Endothelial cell of umbilical vein (primary cell): ENCODE measurements at regions not wholly inside any gene's neighbourhood (a gene's known extent, or its start where the extent isn't known, plus 50 kb on each side); places are given as distances from the start of the nearest gene placed in this dataset.

Experiments used
- BruUV-seq: library from RNA; stranded (reverse); fragments of 400-500 nt; replicated peaks from 2 replicates; lab custom pipeline; 2021; lab: Mats Ljungman, UMichigan
- CTCF ChIA-PET: fragments of 300-600, 350-600 bp; sonication (Branson Sonifier 250); formaldehyde crosslinking; loops from one replicate; lab custom pipeline; 2021; ENCODE audit warnings: antibody characterized with exemption, inconsistent platforms; lab: Charles Lee
- POLR2A ChIA-PET: fragments of 300-600, 350-600 bp; sonication (Branson Sonifier 250); formaldehyde crosslinking; loops from one replicate; lab custom pipeline; 2021; ENCODE audit warnings: antibody characterized with exemption, inconsistent platforms; lab: Charles Lee
- DNase-seq: peaks from one replicate; pipeline ENCODE4 v3.0.0-alpha.2; 2011; ENCODE audit warnings: low read depth, low spot score
- FAIRE-seq: peaks from 2 replicates; lab custom pipeline; 2011; peaks lifted over from hg19 to GRCh38; lab: Jason Lieb, UNC
- H2AFZ ChIP-seq: 2 replicates; pipeline ENCODE4 v1.6.0; 2012; ENCODE audit warnings: low read depth, low read length, control low read depth, inconsistent platforms
- H3K27ac ChIP-seq: 2 replicates; pipeline ENCODE4 v1.5.1; 2011; ENCODE audit warnings: low read depth, mild to moderate bottlenecking, control low read depth, low read length, moderate library complexity; ENCODE audit not compliant: insufficient read depth
- H3K27me3 ChIP-seq, 2 experiments: 2 replicates each; pipeline versions ENCODE4 v1.6.0 to v1.6.1; 2011; ENCODE audit warnings: low read length in 2 of 2, mixed read lengths in 1 of 2; ENCODE audit not compliant: control insufficient read depth in 2 of 2, insufficient read depth in 2 of 2
- H3K36me3 ChIP-seq, 2 experiments: 2 replicates in 1 of 2; 3 replicates in 1 of 2; pipeline ENCODE4 v1.5.1; 2011; ENCODE audit warnings: low read length in 2 of 2, mild to moderate bottlenecking in 1 of 2, moderate library complexity in 1 of 2; ENCODE audit not compliant: control insufficient read depth in 2 of 2, insufficient read depth in 2 of 2; ENCODE audit errors: extremely low read depth in 1 of 2
- H3K4me1 ChIP-seq: 3 replicates; pipeline ENCODE4 v1.5.1; 2011; ENCODE audit warnings: mild to moderate bottlenecking, low read length; ENCODE audit not compliant: control insufficient read depth, insufficient read depth; ENCODE audit errors: extremely low read depth
- H3K4me2 ChIP-seq: 2 replicates; pipeline ENCODE4 v1.6.1; 2011; ENCODE audit warnings: low read length, control low read depth, mixed read lengths; ENCODE audit not compliant: insufficient read depth
- H3K4me3 ChIP-seq, 3 experiments: fragments of 200-600 bp in 1 of 3; sonication (generic), shearing (Covaris generic) in 1 of 3; replicated peaks in 1 of 3; 2 replicates each; pipeline ENCODE4 v1.5.1; 2011 to 2016; ENCODE audit warnings: control low read depth in 3 of 3, low read length in 3 of 3, mild to moderate bottlenecking in 2 of 3, inconsistent platforms in 1 of 3, low read depth in 1 of 3, moderate library complexity in 1 of 3; ENCODE audit not compliant: insufficient read depth in 1 of 3
- H3K79me2 ChIP-seq: 2 replicates; pipeline ENCODE4 v1.6.0; 2012; ENCODE audit warnings: low read length, inconsistent platforms; ENCODE audit not compliant: control insufficient read depth, insufficient read depth
- H3K9ac ChIP-seq: replicated peaks from 2 replicates; pipeline ENCODE3; 2011; ENCODE audit warnings: low read length, control low read depth; ENCODE audit not compliant: insufficient read depth; ENCODE audit errors: extremely low read depth
- H3K9me1 ChIP-seq: replicated peaks from 3 replicates; pipeline ENCODE4 v1.6.0; 2011; ENCODE audit warnings: mild to moderate bottlenecking, low read length; ENCODE audit not compliant: control insufficient read depth, insufficient read depth; ENCODE audit errors: extremely low read depth
- H3K9me3 ChIP-seq: replicated peaks from 2 replicates; pipeline ENCODE4 v1.5.1; 2012; ENCODE audit warnings: low read length, inconsistent platforms; ENCODE audit not compliant: control insufficient read depth, insufficient read depth
- H4K20me1 ChIP-seq: replicated peaks from 2 replicates; pipeline ENCODE3; 2011; ENCODE audit warnings: mild to moderate bottlenecking, low read length; ENCODE audit not compliant: control insufficient read depth, insufficient read depth; ENCODE audit errors: extremely low read depth
- CTCF ChIP-seq, 2 donors: IDR thresholded peaks; 1 replicate in 1 of 2; 2 replicates in 1 of 2; pipeline ENCODE4 v1.5.1; 2011; ENCODE audit warnings: low read length in 2 of 2, mild to moderate bottlenecking in 2 of 2, moderate library complexity in 2 of 2, control low read depth in 1 of 2, inconsistent platforms in 1 of 2, low read depth in 1 of 2; ENCODE audit not compliant: insufficient read depth in 1 of 2; ENCODE audit errors: extremely low read depth in 1 of 2
- EZH2 ChIP-seq: IDR thresholded peaks from 2 replicates; pipeline ENCODE4 v1.6.1; 2012; ENCODE audit warnings: borderline replicate concordance, low read depth, mild to moderate bottlenecking, moderate library complexity, low read length, inconsistent platforms; ENCODE audit not compliant: severe bottlenecking
- FOS ChIP-seq: IDR thresholded peaks from 2 replicates; pipeline ENCODE4 v1.6.1; 2011; ENCODE audit warnings: mild to moderate bottlenecking, low read length, moderate library complexity, borderline replicate concordance; ENCODE audit not compliant: insufficient read depth
- GATA2 ChIP-seq: IDR thresholded peaks from 2 replicates; pipeline ENCODE4 v1.7.0; 2011; ENCODE audit warnings: low read depth, mild to moderate bottlenecking, moderate library complexity, mixed read lengths, low read length; ENCODE audit not compliant: insufficient read length, insufficient read depth
- JUN ChIP-seq: IDR thresholded peaks from 2 replicates; pipeline ENCODE4 v1.6.1; 2011; ENCODE audit warnings: borderline replicate concordance, low read depth; ENCODE audit not compliant: insufficient read length, insufficient read depth
- MYC ChIP-seq: IDR thresholded peaks from one replicate; pipeline ENCODE4 v1.6.1; 2011; ENCODE audit warnings: mild to moderate bottlenecking, low read depth, low read length
- POLR2A ChIP-seq: IDR thresholded peaks from 2 replicates; pipeline ENCODE4 v1.6.1; 2012; ENCODE audit warnings: low read depth, mild to moderate bottlenecking, control low read depth, low read length
- POLR2AphosphoS5 ChIP-seq: IDR thresholded peaks from 2 replicates; pipeline ENCODE4 v1.6.1; 2012; ENCODE audit warnings: low read depth, mild to moderate bottlenecking, control low read depth, low read length, moderate library complexity; ENCODE audit not compliant: insufficient read depth
- dilution Hi-C: fragments of 300-500 bp; cut with MboI; formaldehyde crosslinking; loops from one replicate; pipeline ENCODE4 v1.15.0; 2019; ENCODE audit warnings: low sequenced_read_pairs; ENCODE audit not compliant: extremely low pct_ligation_motif_present
- intact Hi-C: fragments of 100-400 bp; cut with micrococcal nuclease; formaldehyde crosslinking; loops from one replicate; pipeline ENCODE4 v1.10.0; 2022
- TF ChIP-seq, protein P1 (sequence below): IDR thresholded peaks from 2 replicates; pipeline ENCODE4 v1.6.1; 2011; ENCODE audit not compliant: insufficient read depth, insufficient read length

- Histone ChIP-seq H3K27me3 (no peaks in the 10 kb centered on the region), H3K9me3 (no peaks in the 10 kb centered on the region), H3K4me2 (no peak overlapping the region), H3K9me1 (no peaks in the 10 kb centered on the region), H3K27ac (no peak overlapping the region), H3K4me1 (no peaks in the 10 kb centered on the region), H3K9ac (no peak overlapping the region), H4K20me1 (no peaks in the 10 kb centered on the region), H2AFZ (no peak overlapping the region), H3K36me3 (no peaks in the 10 kb centered on the region), H3K4me3 (no peak overlapping the region), H3K79me2 (no peaks in the 10 kb centered on the region)
- TF ChIP-seq EZH2: no peak
- TF ChIP-seq, protein P1, sequence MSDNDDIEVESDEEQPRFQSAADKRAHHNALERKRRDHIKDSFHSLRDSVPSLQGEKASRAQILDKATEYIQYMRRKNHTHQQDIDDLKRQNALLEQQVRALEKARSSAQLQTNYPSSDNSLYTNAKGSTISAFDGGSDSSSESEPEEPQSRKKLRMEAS: no peak
- no peak for TF ChIP-seq GATA2
- no peak for TF ChIP-seq POLR2A
- TF ChIP-seq POLR2AphosphoS5: no peak
- no peak for TF ChIP-seq JUN
- no peak for TF ChIP-seq MYC
- TF ChIP-seq FOS: no peak
- TF ChIP-seq CTCF (IDR thresholded peaks at IDR 0.05; ENCODE audit: extremely low read depth in 1 of 2, insufficient read depth in 1 of 2, low read depth in 1 of 2, low read length in 2 of 2): no peak
- no TSS peak for BruUV-seq
- FAIRE-seq: no peak
- ChIA-PET POLR2A (no interaction called here), CTCF (interaction anchor here (0.6 to 0.7 kb wide), 2 partner anchors 91 to 751 kb away, joined by 3 read pairs; no protein-coding TSS in a partner anchor)
- dilution Hi-C loops (no loop called here), intact Hi-C loops (no loop called here)
- no peak for DNase-seq
These were observed 86.2 kb upstream of the ZBTB18 start for GRCh38 chr1:243964915-243965314.
